ENCODE measurements at regions not wholly inside any gene's neighbourhood (a gene's known extent, or its start where the extent isn't known, plus 50 kb on each side); places are given as distances from the start of the nearest gene placed in this dataset.
"Not testable (repeated sequence)": the region's sequence is repeated elsewhere in the genome, so short reads cannot be mapped to it uniquely, and the experiment has no call there.

GRCh38 chr1:55517036-55517435 is 301.9 kb upstream of the USP24 start:
- intact Hi-C loops (cut with micrococcal nuclease; ENCODE audit: unreplicated experiment), result no loop called here
- no peak overlapping the region for H3K4me3 ChIP-seq
- CTCF ChIA-PET, result no interaction called here
- no peaks in the 10 kb centered on the region for H4K20me1 ChIP-seq (ENCODE audit: insufficient read depth)
- no peaks in the 10 kb centered on the region for H3K9me2 ChIP-seq (ENCODE audit: insufficient read depth)
- no peaks in the 10 kb centered on the region for H3K9me3 ChIP-seq (ENCODE audit: insufficient read depth, low read depth)
- POLR2A ChIA-PET (ENCODE audit: unreplicated experiment), result interaction anchor here (0.7 kb wide), 1 partner anchor 1538 kb away, joined by 3 read pairs; no protein-coding TSS in a partner anchor
- no peak for DNase-seq
- BruUV-seq (replicated peaks), result no TSS peak
- TF ChIP-seq CTCF (conservative IDR thresholded peaks at IDR 0.05), result no peak
- TF ChIP-seq EZH2 (IDR thresholded peaks at IDR 0.05; ENCODE audit: low read depth), result no peak
- no peaks in the 10 kb centered on the region for H3K4me1 ChIP-seq (replicated peaks; ENCODE audit: insufficient read depth)
- H3K79me2 ChIP-seq (ENCODE audit: low read depth), result no peaks in the 10 kb centered on the region
- H3K27ac ChIP-seq, result no peak overlapping the region
- no peak overlapping the region for H3K4me2 ChIP-seq
- H3K36me3 ChIP-seq (ENCODE audit: low read depth), result no peaks in the 10 kb centered on the region
- no peak overlapping the region for H2AFZ ChIP-seq
- H3K27me3 ChIP-seq (ENCODE audit: insufficient read depth, low read depth), result no peaks in the 10 kb centered on the region
- no peaks in the 10 kb centered on the region for H3F3A ChIP-seq (ENCODE audit: insufficient read depth, low read depth)

- H3K9me2 ChIP-seq (ENCODE audit: insufficient read depth); H3K79me2 ChIP-seq (ENCODE audit: low read depth); H3K4me3 ChIP-seq; H3K4me2 ChIP-seq; H3K4me1 ChIP-seq (replicated peaks; ENCODE audit: insufficient read depth); H3K27me3 ChIP-seq (ENCODE audit: insufficient read depth, low read depth); H3K36me3 ChIP-seq (ENCODE audit: low read depth); CTCF ChIA-PET; H3F3A ChIP-seq (ENCODE audit: insufficient read depth, low read depth); BruUV-seq (replicated peaks); intact Hi-C loops (cut with micrococcal nuclease; ENCODE audit: unreplicated experiment); DNase-seq; H2AFZ ChIP-seq; H4K20me1 ChIP-seq (ENCODE audit: insufficient read depth); H3K27ac ChIP-seq; H3K9me3 ChIP-seq (ENCODE audit: insufficient read depth, low read depth): not testable (repeated sequence)
- POLR2A ChIA-PET (ENCODE audit: unreplicated experiment), result interaction anchor here (0.6 kb wide), 1 partner anchor 383 kb away, joined by 7 read pairs; no protein-coding TSS in a partner anchor
Observed at GRCh38 chr1:55514571-55514970, 299.4 kb upstream of the USP24 start.

- Histone ChIP-seq H3F3A (ENCODE audit: insufficient read depth, low read depth) (peaks cover 7% of the 10 kb centered on the region; the same call in 1 of the 2 replicates), H3K27me3 (ENCODE audit: insufficient read depth, low read depth) (no peaks in the 10 kb centered on the region), H2AFZ (no peak overlapping the region), H3K4me3 (no peak overlapping the region), H3K36me3 (ENCODE audit: low read depth) (no peaks in the 10 kb centered on the region), H4K20me1 (ENCODE audit: insufficient read depth) (no peaks in the 10 kb centered on the region), H3K4me2 (no peak overlapping the region), H3K9me2 (ENCODE audit: insufficient read depth) (no peaks in the 10 kb centered on the region), H3K27ac (no peak overlapping the region), H3K79me2 (ENCODE audit: low read depth) (no peaks in the 10 kb centered on the region), H3K9me3 (ENCODE audit: insufficient read depth, low read depth) (no peaks in the 10 kb centered on the region; the same call in 1 of the 2 replicates), H3K4me1 (replicated peaks; ENCODE audit: insufficient read depth) (peaks cover 12% of the 10 kb centered on the region)
- no peak for TF ChIP-seq EZH2 (IDR thresholded peaks at IDR 0.05; ENCODE audit: low read depth)
- intact Hi-C loops (cut with micrococcal nuclease; ENCODE audit: unreplicated experiment), result no loop called here
- BruUV-seq (replicated peaks), result no TSS peak
- DNase-seq, result no peak
- CTCF ChIA-PET, result no interaction called here
- POLR2A ChIA-PET (ENCODE audit: unreplicated experiment), result no interaction called here
Observed at GRCh38 chr1:55512466-55512865, 297.3 kb upstream of the USP24 start.

- CTCF ChIA-PET, result no interaction called here
Observed at GRCh38 chr1:55507578-55507931, 292.4 kb upstream of the USP24 start.

More at GRCh38 chr1:55507578-55507931, 292.4 kb upstream of the USP24 start:
- Histone ChIP-seq H3K27ac (peak overlapping the region; percentile 45), H3K79me2 (ENCODE audit: low read depth) (no peaks in the 10 kb centered on the region), H4K20me1 (ENCODE audit: insufficient read depth) (no peaks in the 10 kb centered on the region), H3K27me3 (ENCODE audit: insufficient read depth, low read depth) (no peaks in the 10 kb centered on the region), H2AFZ (no peak overlapping the region), H3K9me3 (ENCODE audit: insufficient read depth, low read depth) (no peaks in the 10 kb centered on the region; the same call in 1 of the 2 replicates), H3K4me2 (peak overlapping the region; percentile 62), H3K4me3 (no peak overlapping the region), H3F3A (ENCODE audit: insufficient read depth, low read depth) (peaks cover 14% of the 10 kb centered on the region; the same call in 1 of the 2 replicates), H3K9me2 (ENCODE audit: insufficient read depth) (no peaks in the 10 kb centered on the region), H3K4me1 (replicated peaks; ENCODE audit: insufficient read depth) (peaks cover 39% of the 10 kb centered on the region), H3K36me3 (ENCODE audit: low read depth) (no peaks in the 10 kb centered on the region)
- POLR2A ChIA-PET (ENCODE audit: unreplicated experiment), result no interaction called here
- no peak for DNase-seq
- intact Hi-C loops (cut with micrococcal nuclease; ENCODE audit: unreplicated experiment), result loop anchor here (5.0 to 10.0 kb wide), 2 partner anchors 210 to 1077 kb away; no protein-coding TSS in a partner anchor
- no peak for TF ChIP-seq CTCF (conservative IDR thresholded peaks at IDR 0.05)
- TF ChIP-seq EZH2 (IDR thresholded peaks at IDR 0.05; ENCODE audit: low read depth), result no peak
- no TSS peak for BruUV-seq (replicated peaks)
